ENCODE measurements at regions not wholly inside any gene's neighbourhood (a gene's known extent, or its start where the extent isn't known, plus 50 kb on each side); places are given as distances from the start of the nearest gene placed in this dataset.

- POLR2A ChIA-PET (ENCODE audit: unreplicated experiment), result no interaction called here
Measured at GRCh38 chr5:89450149-89450538, 567.2 kb upstream of the MEF2C start.

More at GRCh38 chr5:89450149-89450538, 567.2 kb upstream of the MEF2C start:
- Histone ChIP-seq H3K4ac (ENCODE audit: low read depth, low read length) (no peak overlapping the region), H3K27ac (ENCODE audit: insufficient read depth, low read length) (no peak overlapping the region), H2BK5ac (ENCODE audit: low read depth, low read length, poor library complexity, severe bottlenecking) (no peak overlapping the region), H3K36me3 (ENCODE audit: control insufficient read depth, insufficient read depth, low read length) (no peaks in the 10 kb centered on the region), H2AK5ac (ENCODE audit: low read depth, low read length) (no peak overlapping the region), H2BK15ac (ENCODE audit: low read depth, low read length) (no peak overlapping the region), H3K4me1 (ENCODE audit: control insufficient read depth, insufficient read depth, low read length) (no peaks in the 10 kb centered on the region), H2AK9ac (replicated peaks; ENCODE audit: low read depth, low read length, poor library complexity) (no peak overlapping the region), H3K9ac (ENCODE audit: low read depth, low read length) (no peak overlapping the region), H3K4me2 (ENCODE audit: low read depth, low read length) (no peak overlapping the region), H4K8ac (ENCODE audit: low read depth in 2 of 2, low read length in 2 of 2) (no peak overlapping the region), H3K14ac (replicated peaks; ENCODE audit: low read depth, low read length) (no peak overlapping the region), H4K5ac (ENCODE audit: low read depth, low read length) (no peak overlapping the region), H3K9me3 (ENCODE audit: control insufficient read depth, insufficient read depth, low read length) (no peaks in the 10 kb centered on the region), H4K20me1 (ENCODE audit: insufficient read depth, low read length) (no peaks in the 10 kb centered on the region), H2BK120ac (ENCODE audit: low read depth, low read length) (no peak overlapping the region), H3K27me3 (ENCODE audit: control insufficient read depth, insufficient read depth, low read length) (peaks cover under 1% of the 10 kb centered on the region), H3K79me1 (ENCODE audit: low read depth in 1 of 2, low read length in 2 of 2) (no peaks in the 10 kb centered on the region), H2BK20ac (ENCODE audit: low read depth, low read length) (no peak overlapping the region), H3K9me1 (ENCODE audit: insufficient read depth, low read length) (no peaks in the 10 kb centered on the region), H4K91ac (ENCODE audit: insufficient read depth, low read depth, low read length) (no peak overlapping the region), H3K56ac (ENCODE audit: extremely low read depth, insufficient read depth, low read length) (no peak overlapping the region), H3K18ac (ENCODE audit: low read depth, low read length) (no peak overlapping the region), H3K23ac (ENCODE audit: low read depth, low read length) (no peak overlapping the region), H2AFZ (replicated peaks; ENCODE audit: low read length, poor library complexity) (no peak overlapping the region), H3K4me3 (ENCODE audit: insufficient read depth, low read depth, low read length) (no peak overlapping the region)
- ATAC-seq (ENCODE audit: low read depth) (no peak), DNase-seq (no peak)
- intact Hi-C loops (cut with micrococcal nuclease), result no loop called here
- BruUV-seq (replicated peaks), result no TSS peak
- CTCF ChIA-PET, result no interaction called here
- dilution Hi-C loops (cut with HindIII; ENCODE audit: low sequenced_read_pairs, unreplicated experiment), result no loop called here
- in situ Hi-C loops (cut with MboI; ENCODE audit: low sequenced_read_pairs), result no loop called here
- TF ChIP-seq CEBPB (IDR thresholded peaks at IDR 0.05; ENCODE audit: low read depth, low read length) (no peak), SMC3 (IDR thresholded peaks at IDR 0.05; ENCODE audit: low read depth, low read length) (no peak), CTCF (conservative IDR thresholded peaks at IDR 0.05; ENCODE audit: low read depth, low read length) (no peak), MAZ (IDR thresholded peaks at IDR 0.05; ENCODE audit: borderline replicate concordance, low read depth, low read length) (no peak), POLR2A (IDR thresholded peaks at IDR 0.05; ENCODE audit: low read depth, low read length) (no peak), CHD1 (IDR thresholded peaks at IDR 0.05; ENCODE audit: low read depth, low read length) (no peak), FOS (IDR thresholded peaks at IDR 0.05; ENCODE audit: low read depth, low read length) (no peak), MXI1 (IDR thresholded peaks at IDR 0.05; ENCODE audit: borderline replicate concordance, low read depth, low read length) (no peak), MAFK (IDR thresholded peaks at IDR 0.05; ENCODE audit: low read depth, low read length) (no peak), RCOR1 (IDR thresholded peaks at IDR 0.05; ENCODE audit: insufficient replicate concordance, low read length) (no peak), RFX5 (IDR thresholded peaks at IDR 0.05; ENCODE audit: low read depth, low read length) (no peak), RAD21 (IDR thresholded peaks at IDR 0.05; ENCODE audit: low read length) (no peak), USF2 (IDR thresholded peaks at IDR 0.05; ENCODE audit: low read depth, low read length) (no peak), BHLHE40 (IDR thresholded peaks at IDR 0.05; ENCODE audit: low read depth, low read length) (no peak)
- TF ChIP-seq, protein P1, sequence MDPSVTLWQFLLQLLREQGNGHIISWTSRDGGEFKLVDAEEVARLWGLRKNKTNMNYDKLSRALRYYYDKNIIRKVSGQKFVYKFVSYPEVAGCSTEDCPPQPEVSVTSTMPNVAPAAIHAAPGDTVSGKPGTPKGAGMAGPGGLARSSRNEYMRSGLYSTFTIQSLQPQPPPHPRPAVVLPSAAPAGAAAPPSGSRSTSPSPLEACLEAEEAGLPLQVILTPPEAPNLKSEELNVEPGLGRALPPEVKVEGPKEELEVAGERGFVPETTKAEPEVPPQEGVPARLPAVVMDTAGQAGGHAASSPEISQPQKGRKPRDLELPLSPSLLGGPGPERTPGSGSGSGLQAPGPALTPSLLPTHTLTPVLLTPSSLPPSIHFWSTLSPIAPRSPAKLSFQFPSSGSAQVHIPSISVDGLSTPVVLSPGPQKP (IDR thresholded peaks at IDR 0.05; ENCODE audit: borderline replicate concordance, low read depth, low read length), result no peak
- no CpG with 5 or more reads among the region's 1 CpG for WGBS, 2 experiments (ENCODE audit: extremely low coverage in 2 of 2, insufficient read length in 1 of 2)
